ENCODE measurements at regions not wholly inside any gene's neighbourhood (a gene's known extent, or its start where the extent isn't known, plus 50 kb on each side); places are given as distances from the start of the nearest gene placed in this dataset.

GRCh38 chr10:33453081-33454025 is 118.9 kb upstream of the NRP1 start:
- TF ChIP-seq CTCF (IDR thresholded peaks at IDR 0.05), result no peak
- intact Hi-C loops (cut with DNase I), result no loop called here
- no peaks in the 10 kb centered on the region for H3K4me1 ChIP-seq
- no peak for DNase-seq
- WGBS, 2 donors, result 85 to 87% methylated on average over 9 of the region's 9 CpGs
- no peak overlapping the region for H3K27ac ChIP-seq
- no peaks in the 10 kb centered on the region for H3K36me3 ChIP-seq
- no peaks in the 10 kb centered on the region for H3K27me3 ChIP-seq
- no peaks in the 10 kb centered on the region for H3K9me3 ChIP-seq
- H3K4me3 ChIP-seq, result no peak overlapping the region

- H3K9me3 ChIP-seq, result no peaks in the 10 kb centered on the region
- H3K36me3 ChIP-seq, result no peaks in the 10 kb centered on the region
- H3K27ac ChIP-seq, result no peak overlapping the region
- H3K4me1 ChIP-seq, result no peaks in the 10 kb centered on the region
- no peak for TF ChIP-seq CTCF (IDR thresholded peaks at IDR 0.05)
- no peak for TF ChIP-seq POLR2A (IDR thresholded peaks at IDR 0.05)
- no peak for TF ChIP-seq POLR2AphosphoS5 (IDR thresholded peaks at IDR 0.05)
- no peak for TF ChIP-seq EP300 (IDR thresholded peaks at IDR 0.05)
- no peak for DNase-seq
- 90% methylated on average over 7 of the region's 7 CpGs for WGBS, 2 donors
- intact Hi-C loops (cut with DNase I), result no loop called here
- H3K27me3 ChIP-seq, result no peaks in the 10 kb centered on the region
- no peak overlapping the region for H3K4me3 ChIP-seq
Measured at GRCh38 chr10:33448421-33449140, 114.1 kb upstream of the NRP1 start.

GRCh38 chr10:33441561-33441960 is 107.1 kb upstream of the NRP1 start:
- no peaks in the 10 kb centered on the region for H3K9me3 ChIP-seq
- no peak overlapping the region for H3K4me3 ChIP-seq
- no peaks in the 10 kb centered on the region for H3K4me1 ChIP-seq
- WGBS, 2 donors, result 63 to 76% methylated on average over 5 of the region's 5 CpGs
- no peak for TF ChIP-seq POLR2A (IDR thresholded peaks at IDR 0.05)
- TF ChIP-seq EP300 (IDR thresholded peaks at IDR 0.05), result no peak
- TF ChIP-seq CTCF (IDR thresholded peaks at IDR 0.05), result no peak
- TF ChIP-seq POLR2AphosphoS5 (IDR thresholded peaks at IDR 0.05), result no peak
- H3K36me3 ChIP-seq, result no peaks in the 10 kb centered on the region
- H3K27ac ChIP-seq, result no peak overlapping the region
- intact Hi-C loops (cut with DNase I), result no loop called here
- no peak for DNase-seq
- no peaks in the 10 kb centered on the region for H3K27me3 ChIP-seq

GRCh38 chr10:33434933-33435332 is 100.5 kb upstream of the NRP1 start:
- Histone ChIP-seq H3K27ac (no peak overlapping the region), H3K4me1 (no peaks in the 10 kb centered on the region), H3K36me3 (no peaks in the 10 kb centered on the region), H3K4me3 (no peak overlapping the region), H3K27me3 (no peaks in the 10 kb centered on the region), H3K9me3 (no peaks in the 10 kb centered on the region)
- intact Hi-C loops (cut with DNase I), result no loop called here
- no peak for TF ChIP-seq CTCF (IDR thresholded peaks at IDR 0.05)
- TF ChIP-seq POLR2AphosphoS5 (IDR thresholded peaks at IDR 0.05), result no peak
- no peak for TF ChIP-seq POLR2A (IDR thresholded peaks at IDR 0.05)
- no peak for TF ChIP-seq EP300 (IDR thresholded peaks at IDR 0.05)
- no peak for DNase-seq
- WGBS, 2 donors, result 72 to 84% methylated on average over 4 of the region's 4 CpGs

All from sigmoid colon (tissue), 6 donors.